IMR-90 (cell line): ENCODE measurements at regions not wholly inside any gene's neighbourhood (a gene's known extent, or its start where the extent isn't known, plus 50 kb on each side); places are given as distances from the start of the nearest gene placed in this dataset.

Experiments used
- ATAC-seq: fragments of 200-7000 bp; cut with Tn5 transposase; 2 replicates; pipeline ENCODE4 v1.9.1; 2020; ENCODE audit warnings: low read depth, mild to moderate bottlenecking, moderate library complexity
- BruUV-seq: library from RNA; stranded (reverse); fragments of 400-500 nt; replicated peaks from 2 replicates; lab custom pipeline; 2021; lab: Mats Ljungman, UMichigan
- CTCF ChIA-PET: fragments of 300-600 bp; formaldehyde crosslinking; extraction: SDS; loops from one replicate; lab custom pipeline; 2021; ENCODE audit warnings: antibody characterized with exemption; lab: Yijun Ruan, JAX
- POLR2A ChIA-PET: fragments of 300-600 bp; sonication (Branson Sonifier 250); formaldehyde crosslinking; loops from one replicate; lab custom pipeline; 2022; ENCODE audit warnings: antibody characterized with exemption; ENCODE audit not compliant: unreplicated experiment; lab: Charles Lee
- DNase-seq: peaks from one replicate; pipeline ENCODE4 v3.0.0; 2013
- H2AFZ ChIP-seq: replicated peaks from 2 replicates; pipeline ENCODE3; 2013; ENCODE audit warnings: low read length, mild to moderate bottlenecking; ENCODE audit not compliant: poor library complexity
- H2AK5ac ChIP-seq: 2 replicates; pipeline ENCODE4 v1.6.1; 2013; ENCODE audit warnings: low read depth, low read length, inconsistent platforms
- H2AK9ac ChIP-seq: replicated peaks from 2 replicates; pipeline ENCODE3; 2013; ENCODE audit warnings: mild to moderate bottlenecking, low read depth, low read length, moderate library complexity; ENCODE audit not compliant: poor library complexity
- H2BK120ac ChIP-seq: 2 replicates; pipeline ENCODE4 v1.6.1; 2013; ENCODE audit warnings: low read depth, low read length, inconsistent platforms
- H2BK15ac ChIP-seq: 3 replicates; pipeline ENCODE4 v1.6.1; 2013; ENCODE audit warnings: low read depth, low read length, inconsistent platforms
- H2BK20ac ChIP-seq: 2 replicates; pipeline ENCODE4 v1.6.1; 2013; ENCODE audit warnings: low read depth, mild to moderate bottlenecking, inconsistent platforms, low read length, moderate library complexity
- H2BK5ac ChIP-seq: 2 replicates; pipeline ENCODE4 v1.6.1; 2013; ENCODE audit warnings: mild to moderate bottlenecking, low read depth, low read length, inconsistent platforms; ENCODE audit not compliant: poor library complexity, severe bottlenecking
- H3K14ac ChIP-seq: replicated peaks from 2 replicates; pipeline ENCODE4 v1.6.1; 2013; ENCODE audit warnings: low read depth, low read length, inconsistent platforms
- H3K18ac ChIP-seq: 2 replicates; pipeline ENCODE4 v1.6.1; 2013; ENCODE audit warnings: low read depth, low read length, control low read depth
- H3K23ac ChIP-seq: 2 replicates; pipeline ENCODE4 v1.6.1; 2013; ENCODE audit warnings: low read depth, low read length, inconsistent platforms
- H3K27ac ChIP-seq: 2 replicates; pipeline ENCODE4 v1.5.1; 2013; ENCODE audit warnings: mild to moderate bottlenecking, control low read depth, low read length; ENCODE audit not compliant: insufficient read depth
- H3K27me3 ChIP-seq: 2 replicates; pipeline ENCODE4 v1.6.1; 2013; ENCODE audit warnings: low read length; ENCODE audit not compliant: control insufficient read depth, insufficient read depth
- H3K36me3 ChIP-seq: 2 replicates; pipeline ENCODE4 v1.6.1; 2013; ENCODE audit warnings: low read length, mixed read lengths; ENCODE audit not compliant: control insufficient read depth, insufficient read depth
- H3K4ac ChIP-seq: 2 replicates; pipeline ENCODE4 v1.6.1; 2013; ENCODE audit warnings: low read depth, low read length, inconsistent platforms
- H3K4me1 ChIP-seq: 2 replicates; pipeline ENCODE4 v1.6.1; 2013; ENCODE audit warnings: low read length, mixed read lengths; ENCODE audit not compliant: control insufficient read depth, insufficient read depth
- H3K4me2 ChIP-seq: 2 replicates; pipeline ENCODE4 v1.6.1; 2013; ENCODE audit warnings: low read depth, mild to moderate bottlenecking, control low read depth, low read length, moderate library complexity
- H3K4me3 ChIP-seq: 2 replicates; pipeline ENCODE4 v1.5.1; 2013; ENCODE audit warnings: low read depth, mild to moderate bottlenecking, control low read depth, low read length, moderate library complexity; ENCODE audit not compliant: insufficient read depth
- H3K56ac ChIP-seq: 2 replicates; pipeline ENCODE4 v1.6.1; 2013; ENCODE audit warnings: low read length, inconsistent platforms; ENCODE audit not compliant: insufficient read depth; ENCODE audit errors: extremely low read depth
- H3K79me1 ChIP-seq, 2 experiments: 2 replicates each; pipeline ENCODE4 v1.6.1; 2013; ENCODE audit warnings: low read length in 2 of 2, inconsistent platforms in 1 of 2, low read depth in 1 of 2
- H3K9ac ChIP-seq: 2 replicates; pipeline ENCODE4 v1.6.1; 2013; ENCODE audit warnings: low read depth, low read length, control low read depth
- H3K9me1 ChIP-seq: 2 replicates; pipeline ENCODE4 v1.6.1; 2013; ENCODE audit warnings: low read length, inconsistent platforms; ENCODE audit not compliant: insufficient read depth
- H3K9me3 ChIP-seq: 2 replicates; pipeline ENCODE4 v1.6.1; 2013; ENCODE audit warnings: low read length; ENCODE audit not compliant: control insufficient read depth, insufficient read depth
- H4K20me1 ChIP-seq: 2 replicates; pipeline ENCODE4 v1.6.1; 2013; ENCODE audit warnings: low read length, inconsistent platforms; ENCODE audit not compliant: insufficient read depth
- H4K5ac ChIP-seq: 2 replicates; pipeline ENCODE4 v1.6.1; 2013; ENCODE audit warnings: mild to moderate bottlenecking, low read depth, low read length, control low read depth
- H4K8ac ChIP-seq, 2 experiments: 2 replicates each; pipeline ENCODE4 v1.6.1; 2013; ENCODE audit warnings: low read depth in 2 of 2, low read length in 2 of 2, control low read depth in 1 of 2, inconsistent platforms in 1 of 2
- H4K91ac ChIP-seq: 2 replicates; pipeline ENCODE4 v1.6.1; 2013; ENCODE audit warnings: low read depth, low read length, inconsistent platforms; ENCODE audit not compliant: insufficient read depth
- BHLHE40 ChIP-seq: fragments of 150-350 bp; IDR thresholded peaks from 2 replicates; pipeline ENCODE4 v1.6.1; 2016; ENCODE audit warnings: mild to moderate bottlenecking, low read depth, low read length
- CEBPB ChIP-seq: IDR thresholded peaks from 2 replicates; pipeline ENCODE4 v1.6.1; 2012; ENCODE audit warnings: low read depth, low read length, improper control_type of control experiment
- CHD1 ChIP-seq: IDR thresholded peaks from 2 replicates; pipeline ENCODE4 v1.6.1; 2012; ENCODE audit warnings: low read depth, low read length, improper control_type of control experiment
- ELK1 ChIP-seq: fragments of 150-350 bp; IDR thresholded peaks from 2 replicates; pipeline ENCODE4 v1.6.1; 2016; ENCODE audit warnings: low read depth, mild to moderate bottlenecking, low read length, moderate library complexity, borderline replicate concordance
- FOS ChIP-seq: fragments of 150-350 bp; IDR thresholded peaks from 2 replicates; pipeline ENCODE4 v1.6.1; 2016; ENCODE audit warnings: low read depth, low read length
- MAFK ChIP-seq: IDR thresholded peaks from 2 replicates; pipeline ENCODE4 v1.6.1; 2012; ENCODE audit warnings: low read depth, low read length, improper control_type of control experiment
- MAZ ChIP-seq: IDR thresholded peaks from 2 replicates; pipeline ENCODE4 v1.6.1; 2012; ENCODE audit warnings: low read depth, mild to moderate bottlenecking, low read length, improper control_type of control experiment, moderate library complexity, borderline replicate concordance
- MXI1 ChIP-seq: IDR thresholded peaks from 2 replicates; pipeline ENCODE4 v1.6.1; 2012; ENCODE audit warnings: low read depth, mild to moderate bottlenecking, low read length, moderate library complexity, borderline replicate concordance
- NFE2L2 ChIP-seq: fragments of 150-350 bp; IDR thresholded peaks from 2 replicates; pipeline ENCODE4 v1.6.1; 2016; ENCODE audit warnings: low read depth, mild to moderate bottlenecking, low read length
- POLR2A ChIP-seq: IDR thresholded peaks from 2 replicates; pipeline ENCODE4 v1.6.1; 2012; ENCODE audit warnings: mild to moderate bottlenecking, low read depth, low read length
- RAD21 ChIP-seq: IDR thresholded peaks from 2 replicates; pipeline ENCODE4 v1.6.1; 2012; ENCODE audit warnings: low read length, improper control_type of control experiment
- RCOR1 ChIP-seq: IDR thresholded peaks from 2 replicates; pipeline ENCODE4 v1.6.1; 2012; ENCODE audit warnings: mild to moderate bottlenecking, low read length, improper control_type of control experiment; ENCODE audit not compliant: insufficient replicate concordance
- RFX5 ChIP-seq: IDR thresholded peaks from 2 replicates; pipeline ENCODE4 v1.8.0; 2012; ENCODE audit warnings: low read depth, mild to moderate bottlenecking, low read length, moderate library complexity
- SMC3 ChIP-seq: fragments of 150-350 bp; IDR thresholded peaks from 2 replicates; pipeline ENCODE4 v1.6.1; 2016; ENCODE audit warnings: low read depth, mild to moderate bottlenecking, antibody characterized with exemption, low read length, moderate library complexity
- WGBS, 2 experiments: methylation state at CpG; one replicate each; pipeline versions ENCODE4 v1.1.5 to v1.1.7; 2013; ENCODE audit warnings: missing lambda C conversion rate in 2 of 2; ENCODE audit not compliant: insufficient read length in 1 of 2; ENCODE audit errors: extremely low coverage in 2 of 2; 5-methylcytosine and 5-hydroxymethylcytosine counted together
- dilution Hi-C: fragments of 300-500 bp; cut with HindIII; formaldehyde crosslinking; loops from one replicate; pipeline ENCODE4 v1.14.3; 2018; ENCODE audit warnings: low sequenced_read_pairs; ENCODE audit not compliant: unreplicated experiment
- in situ Hi-C: fragments of 300-500 bp; cut with MboI; formaldehyde crosslinking; loops from 3 replicates; pipeline ENCODE4 v1.14.3; 2019; ENCODE audit warnings: low sequenced_read_pairs, inconsistent platforms, mixed read lengths
- intact Hi-C: fragments of 100-400 bp; cut with micrococcal nuclease; formaldehyde crosslinking; loops from 2 replicates; pipeline ENCODE4 v1.10.0; 2022
- TF ChIP-seq, protein P1 (sequence below): conservative IDR thresholded peaks from 2 replicates; pipeline ENCODE4 v1.5.1; 2012; ENCODE audit warnings: mild to moderate bottlenecking, low read depth, low read length, improper control_type of control experiment
- TF ChIP-seq, protein P2 (sequence below): fragments of 150-350 bp; IDR thresholded peaks from 2 replicates; pipeline ENCODE4 v1.6.1; 2017; ENCODE audit warnings: mild to moderate bottlenecking, antibody characterized with exemption, low read length, low read depth

DNA sequence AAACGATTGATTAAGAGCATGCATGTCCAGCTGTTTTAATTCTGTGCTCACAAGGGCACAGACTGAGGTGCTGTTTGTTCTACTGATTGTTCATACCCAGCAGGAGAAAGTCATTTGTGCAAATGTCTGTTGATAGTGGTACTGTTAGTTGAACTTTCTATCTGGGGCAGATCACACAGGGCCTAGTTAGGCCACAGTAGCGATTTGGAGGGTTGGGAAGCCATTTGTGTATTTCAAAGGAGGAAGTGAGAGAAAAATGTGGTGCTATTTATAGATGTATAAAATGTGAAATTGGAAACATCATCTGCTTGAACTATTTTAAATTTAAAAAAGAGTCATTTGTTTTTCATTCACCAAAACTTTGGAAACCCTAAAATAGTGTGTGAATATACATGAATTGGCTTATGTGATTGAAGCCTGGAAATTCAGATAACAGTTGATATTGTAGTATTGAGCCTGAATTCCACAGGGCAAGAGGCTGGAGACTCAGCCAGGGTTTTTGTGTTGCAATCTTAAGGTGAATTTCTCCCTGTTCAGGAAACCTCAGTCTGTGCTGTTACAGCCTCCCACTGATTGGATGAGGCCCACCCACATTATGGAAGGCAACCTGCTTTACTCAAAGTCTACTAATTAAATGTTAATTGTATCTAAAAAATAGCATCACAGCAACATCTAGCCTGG, 162.0 kb upstream of the CDKN2B start:
- Histone ChIP-seq H2BK15ac (no peak overlapping the region), H3K4ac (no peak overlapping the region), H3K56ac (no peak overlapping the region), H4K5ac (no peak overlapping the region), H3K4me1 (peaks cover 9% of the 10 kb centered on the region), H2BK20ac (no peak overlapping the region), H3K79me1 (no peaks in the 10 kb centered on the region), H4K8ac (no peak overlapping the region), H3K9ac (no peak overlapping the region), H3K36me3 (no peaks in the 10 kb centered on the region), H2AFZ (no peak overlapping the region), H3K4me2 (no peak overlapping the region), H3K23ac (no peak overlapping the region), H3K27me3 (no peaks in the 10 kb centered on the region), H3K9me3 (no peaks in the 10 kb centered on the region), H4K91ac (no peak overlapping the region), H2AK5ac (no peak overlapping the region), H3K27ac (no peak overlapping the region), H2AK9ac (no peak overlapping the region), H3K14ac (no peak overlapping the region), H3K18ac (peak overlapping the region; percentile 24; the same call in 1 of the 2 replicates), H3K4me3 (no peak overlapping the region), H2BK5ac (no peak overlapping the region), H4K20me1 (no peaks in the 10 kb centered on the region), H2BK120ac (0 out of 2 replicates have a peak overlapping the region, but pooled peaks have one; percentile 18), H3K9me1 (0 out of 2 replicates have a peak, but pooled peaks cover 3% of the 10 kb centered on the region)
- ChIA-PET CTCF (no interaction called here), POLR2A (no interaction called here)
- ATAC-seq (no peak; the same call in 1 of the 2 replicates), DNase-seq (no peak)
- in situ Hi-C loops (no loop called here), intact Hi-C loops (loop anchor here (5.0 kb wide), 1 partner anchor 36 kb away; no protein-coding TSS in a partner anchor), dilution Hi-C loops (no loop called here)
- whole genome bisulfite sequencing, 2 experiments = no CpG with 5 or more reads among the region's 2 CpGs
- no TSS peak for BruUV-seq
- TF ChIP-seq BHLHE40 (no peak), NFE2L2 (no peak), MAFK (no peak), FOS (no peak), RCOR1 (no peak), CHD1 (no peak), MXI1 (no peak), SMC3 (no peak), CEBPB (no peak), POLR2A (no peak), ELK1 (no peak), RFX5 (no peak), MAZ (no peak), RAD21 (no peak)
- TF ChIP-seq, protein P1, sequence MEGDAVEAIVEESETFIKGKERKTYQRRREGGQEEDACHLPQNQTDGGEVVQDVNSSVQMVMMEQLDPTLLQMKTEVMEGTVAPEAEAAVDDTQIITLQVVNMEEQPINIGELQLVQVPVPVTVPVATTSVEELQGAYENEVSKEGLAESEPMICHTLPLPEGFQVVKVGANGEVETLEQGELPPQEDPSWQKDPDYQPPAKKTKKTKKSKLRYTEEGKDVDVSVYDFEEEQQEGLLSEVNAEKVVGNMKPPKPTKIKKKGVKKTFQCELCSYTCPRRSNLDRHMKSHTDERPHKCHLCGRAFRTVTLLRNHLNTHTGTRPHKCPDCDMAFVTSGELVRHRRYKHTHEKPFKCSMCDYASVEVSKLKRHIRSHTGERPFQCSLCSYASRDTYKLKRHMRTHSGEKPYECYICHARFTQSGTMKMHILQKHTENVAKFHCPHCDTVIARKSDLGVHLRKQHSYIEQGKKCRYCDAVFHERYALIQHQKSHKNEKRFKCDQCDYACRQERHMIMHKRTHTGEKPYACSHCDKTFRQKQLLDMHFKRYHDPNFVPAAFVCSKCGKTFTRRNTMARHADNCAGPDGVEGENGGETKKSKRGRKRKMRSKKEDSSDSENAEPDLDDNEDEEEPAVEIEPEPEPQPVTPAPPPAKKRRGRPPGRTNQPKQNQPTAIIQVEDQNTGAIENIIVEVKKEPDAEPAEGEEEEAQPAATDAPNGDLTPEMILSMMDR = no peak
- TF ChIP-seq, protein P2, sequence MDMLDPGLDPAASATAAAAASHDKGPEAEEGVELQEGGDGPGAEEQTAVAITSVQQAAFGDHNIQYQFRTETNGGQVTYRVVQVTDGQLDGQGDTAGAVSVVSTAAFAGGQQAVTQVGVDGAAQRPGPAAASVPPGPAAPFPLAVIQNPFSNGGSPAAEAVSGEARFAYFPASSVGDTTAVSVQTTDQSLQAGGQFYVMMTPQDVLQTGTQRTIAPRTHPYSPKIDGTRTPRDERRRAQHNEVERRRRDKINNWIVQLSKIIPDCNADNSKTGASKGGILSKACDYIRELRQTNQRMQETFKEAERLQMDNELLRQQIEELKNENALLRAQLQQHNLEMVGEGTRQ = no peak
